HepG2 (cell line): ENCODE measurements at regions not wholly inside any gene's neighbourhood (a gene's known extent, or its start where the extent isn't known, plus 50 kb on each side); places are given as distances from the start of the nearest gene placed in this dataset.
A peak's percentile ranks its signal among the peaks of the same experiment; 100 is the strongest.

Experiments used
- ATAC-seq: fragments of 200-7000 bp; cut with Tn5 transposase; 3 replicates; pipeline ENCODE4 v1.9.1; 2020; ENCODE audit warnings: mild to moderate bottlenecking, moderate library complexity
- BruUV-seq: library from RNA; stranded (reverse); fragments of 400-500 nt; replicated peaks from 2 replicates; lab custom pipeline; 2021; lab: Mats Ljungman, UMichigan
- CTCF ChIA-PET: fragments of 300-600 bp; formaldehyde crosslinking; extraction: SDS; loops from one replicate; lab custom pipeline; 2021; ENCODE audit warnings: low total read pairs, inconsistent platforms, low intra/inter-chr PET ratio; lab: Yijun Ruan, JAX
- POLR2A ChIA-PET: fragments of 350-600 bp; sonication (Branson Sonifier 250); formaldehyde crosslinking; loops from one replicate; lab custom pipeline; 2020; ENCODE audit warnings: antibody characterized with exemption, inconsistent platforms; lab: Yijun Ruan, JAX
- DNase-seq: peaks from one replicate; pipeline ENCODE4 v3.0.0-alpha.2; 2015; ENCODE audit warnings: low spot score
- FAIRE-seq: peaks from 3 replicates; lab custom pipeline; 2011; peaks lifted over from hg19 to GRCh38; lab: Jason Lieb, UNC
- H2AFZ ChIP-seq: one replicate; pipeline ENCODE4 v1.6.1; 2011; ENCODE audit warnings: low read length, inconsistent platforms
- H3K27ac ChIP-seq: fragments of 300-600 bp; 3 replicates; pipeline ENCODE4 v1.8.0; 2011; ENCODE audit warnings: mixed run types, mild to moderate bottlenecking, mixed read lengths, low read length, inconsistent platforms; ENCODE audit not compliant: insufficient read depth; ENCODE audit errors: extremely low read length
- H3K27me3 ChIP-seq, 2 experiments: fragments of 200-600 bp in 1 of 2; 2 replicates in 1 of 2; 3 replicates in 1 of 2; pipeline versions ENCODE4 v1.6.0 to v1.8.0; 2011; ENCODE audit warnings: low read length in 2 of 2, mild to moderate bottlenecking in 2 of 2, moderate library complexity in 2 of 2, inconsistent platforms in 1 of 2; ENCODE audit not compliant: insufficient read depth in 2 of 2, control insufficient read depth in 1 of 2
- H3K36me3 ChIP-seq, 2 experiments: fragments of 200-600 bp in 1 of 2; replicated peaks in 1 of 2; 2 replicates in 1 of 2; 3 replicates in 1 of 2; pipeline versions ENCODE4 v1.5.1 to v1.8.0; 2011; ENCODE audit warnings: low read length in 2 of 2, inconsistent platforms in 1 of 2; ENCODE audit not compliant: insufficient read depth in 2 of 2, control insufficient read depth in 1 of 2
- H3K4me1 ChIP-seq: 2 replicates; pipeline ENCODE4 v1.5.1; 2012; ENCODE audit warnings: low read length, inconsistent platforms; ENCODE audit not compliant: insufficient read depth
- H3K4me2 ChIP-seq: 2 replicates; pipeline ENCODE4 v1.6.0; 2011; ENCODE audit warnings: low read depth, low read length, inconsistent platforms
- H3K4me3 ChIP-seq, 3 experiments: fragments of 200-600 bp in 1 of 3; sonication (generic), shearing (Covaris generic) in 1 of 3; replicated peaks in 1 of 3; 2 replicates each; pipeline ENCODE4 v1.5.1; 2011 to 2016; ENCODE audit warnings: low read length in 3 of 3, inconsistent platforms in 2 of 3, low read depth in 2 of 3, mild to moderate bottlenecking in 2 of 3, control low read depth in 1 of 3, mixed read lengths in 1 of 3; ENCODE audit not compliant: insufficient read depth in 1 of 3
- H3K79me2 ChIP-seq: one replicate; pipeline ENCODE4 v1.6.1; 2011; ENCODE audit warnings: low read length, inconsistent platforms; ENCODE audit not compliant: insufficient read depth
- H3K9ac ChIP-seq: 2 replicates; pipeline ENCODE4 v1.6.0; 2011; ENCODE audit warnings: mild to moderate bottlenecking, low read depth, low read length, inconsistent platforms; ENCODE audit not compliant: insufficient read depth
- H3K9me3 ChIP-seq: 2 replicates; pipeline ENCODE4 v1.5.1; 2012; ENCODE audit warnings: mild to moderate bottlenecking, low read length
- H4K20me1 ChIP-seq: 2 replicates; pipeline ENCODE4 v1.6.0; 2011; ENCODE audit warnings: inconsistent platforms, mild to moderate bottlenecking, low read length, moderate library complexity; ENCODE audit not compliant: insufficient read depth
- LRRFIP1 ChIP-seq: sonication (generic); formaldehyde crosslinking; conservative IDR thresholded peaks from 2 replicates; pipeline ENCODE4 v1.4.0; 2020; ENCODE audit warnings: missing genetic modification reagents
- MAFF ChIP-seq: IDR thresholded peaks from 2 replicates; pipeline ENCODE4 v1.6.1; 2011; ENCODE audit warnings: low read depth, low read length, improper control_type of control experiment
- MAFK ChIP-seq, 2 experiments: IDR thresholded peaks in 1 of 2; conservative IDR thresholded peaks in 1 of 2; 2 replicates each; pipeline ENCODE4 v1.6.1; 2011; ENCODE audit warnings: improper control_type of control experiment in 2 of 2, low read length in 2 of 2
- ZNF629 ChIP-seq: sonication (generic); formaldehyde crosslinking; conservative IDR thresholded peaks from 2 replicates; pipeline ENCODE4 v1.5.0; 2020; ENCODE audit warnings: missing genetic modification reagents
- ZNF747 ChIP-seq: sonication (generic); formaldehyde crosslinking; IDR thresholded peaks from 2 replicates; pipeline ENCODE4 v1.8.1; 2023; ENCODE audit warnings: missing genetic modification reagents, mild to moderate bottlenecking, borderline replicate concordance
- WGBS: methylation state at CpG from one replicate; pipeline ENCODE4 v1.1.6; 2017; ENCODE audit warnings: low lambda C conversion rate; 5-methylcytosine and 5-hydroxymethylcytosine counted together
- in situ Hi-C: cut with HindIII; loops from 2 replicates; pipeline ENCODE4 v1.10.0; 2017; ENCODE audit warnings: low pct_unique_long_range_greater_than_20kb; ENCODE audit not compliant: extremely low pct_ligation_motif_present
- intact Hi-C: fragments of 100-400 bp; cut with micrococcal nuclease; formaldehyde crosslinking; loops from one replicate; pipeline ENCODE4 v1.10.0; 2022; ENCODE audit not compliant: unreplicated experiment

GRCh38 chr1:94679332-94680038 is 137.9 kb upstream of the F3 start:
- no peak for ATAC-seq
- H3K9me3 ChIP-seq = no peaks in the 10 kb centered on the region
- CTCF ChIA-PET = no interaction called here

More at GRCh38 chr1:94679332-94680038, 137.9 kb upstream of the F3 start:
- H3K9ac ChIP-seq = no peak overlapping the region
- FAIRE-seq (no peak), DNase-seq (no peak)
- H3K4me2 ChIP-seq = no peak overlapping the region
- H2AFZ ChIP-seq = no peak overlapping the region
- no peaks in the 10 kb centered on the region for H3K36me3 ChIP-seq
- 72% methylated on average over 4 of the region's 4 CpGs for WGBS
- TF ChIP-seq MAFK (conservative IDR thresholded peaks at IDR 0.05 in 1 of 2, IDR thresholded peaks at IDR 0.05 in 1 of 2; ENCODE audit: low read length in 2 of 2) = peak; percentile 57 to 77
- no peak for TF ChIP-seq LRRFIP1
- TF ChIP-seq MAFF = peak; percentile 29; the same call in 1 of the 2 replicates
- 0 out of 2 replicates have a peak, but pooled peaks have one; percentile 32 for TF ChIP-seq ZNF629 (CRISPR knock-in tag)
- no peak for TF ChIP-seq ZNF747 (CRISPR knock-in tag)
- no peaks in the 10 kb centered on the region for H4K20me1 ChIP-seq
- no peaks in the 10 kb centered on the region for H3K27me3 ChIP-seq
- no peak overlapping the region for H3K27ac ChIP-seq
- no peaks in the 10 kb centered on the region for H3K4me1 ChIP-seq
- no peaks in the 10 kb centered on the region for H3K79me2 ChIP-seq
- in situ Hi-C loops (no loop called here), intact Hi-C loops (no loop called here)
- BruUV-seq = no TSS peak
- H3K4me3 ChIP-seq = no peak overlapping the region
- POLR2A ChIA-PET = no interaction called here
